GM06990 (cell line): ENCODE measurements at regions not wholly inside any gene's neighbourhood (a gene's known extent, or its start where the extent isn't known, plus 50 kb on each side); places are given as distances from the start of the nearest gene placed in this dataset.

Experiments
- DNase-seq: peaks from one replicate; pipeline ENCODE4 v3.0.0-alpha.2; 2011; ENCODE audit not compliant: insufficient read length; ENCODE audit errors: extremely low read depth
- H3K27me3 ChIP-seq: replicated peaks from 2 replicates; pipeline ENCODE4 v1.6.0; 2011; ENCODE audit warnings: low read length; ENCODE audit not compliant: control insufficient read depth, insufficient read depth
- H3K36me3 ChIP-seq: 2 replicates; pipeline ENCODE4 v1.5.1; 2011; ENCODE audit warnings: low read length; ENCODE audit not compliant: control insufficient read depth, insufficient read depth
- H3K4me3 ChIP-seq: replicated peaks from 2 replicates; pipeline ENCODE4 v1.5.1; 2011; ENCODE audit warnings: low read depth, mild to moderate bottlenecking, control low read depth, low read length
- CTCF ChIP-seq: IDR thresholded peaks from 2 replicates; pipeline ENCODE4 v1.5.1; 2011; ENCODE audit warnings: low read length, control low read depth, mild to moderate bottlenecking, inconsistent platforms; ENCODE audit not compliant: insufficient read depth, poor library complexity, severe bottlenecking

GRCh38 chr20:63056236-63057170, 49.7 kb upstream of the BHLHE23 start:
- Histone ChIP-seq H3K4me3 (no peak overlapping the region), H3K27me3 (no peaks in the 10 kb centered on the region; the same call in 1 of the 2 replicates), H3K36me3 (no peaks in the 10 kb centered on the region)
- TF ChIP-seq CTCF, result peak; percentile 82
- no peak for DNase-seq
